ENCODE measurements at regions not wholly inside any gene's neighbourhood (a gene's known extent, or its start where the extent isn't known, plus 50 kb on each side); places are given as distances from the start of the nearest gene placed in this dataset.
"Not testable (repeated sequence)": the region's sequence is repeated elsewhere in the genome, so short reads cannot be mapped to it uniquely, and the experiment has no call there.

DNA sequence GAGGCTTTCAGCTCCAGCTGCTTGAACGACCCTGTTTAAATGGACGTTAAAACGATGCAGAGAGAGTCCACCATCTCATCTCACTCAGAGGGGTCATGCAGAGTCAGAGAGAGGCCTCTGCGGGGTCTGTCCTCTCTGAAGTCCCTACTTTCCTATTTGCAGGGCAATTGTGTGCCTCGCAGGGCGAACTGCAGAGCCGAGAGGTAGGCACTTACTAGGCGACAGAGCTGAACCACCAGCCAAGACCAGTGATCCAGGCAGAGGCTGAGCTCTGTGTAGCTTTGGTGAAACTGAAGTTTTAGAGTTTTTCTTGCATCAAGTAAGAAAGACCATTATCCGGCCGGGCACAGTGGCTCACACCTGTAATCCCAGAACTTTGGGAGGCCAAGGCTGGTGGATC lies 64.1 kb upstream of the CUX1 start:
- no peaks in the 10 kb centered on the region for H3K79me2 ChIP-seq (ENCODE audit: insufficient read depth, low read length)
- peaks cover 14% of the 10 kb centered on the region for H3K4me1 ChIP-seq (ENCODE audit: insufficient read depth, low read length, severe bottlenecking)
- H3K9me3 ChIP-seq (ENCODE audit: low read length), result no peaks in the 10 kb centered on the region
- H3K4me2 ChIP-seq (ENCODE audit: low read length), result no peak overlapping the region
- H4K20me1 ChIP-seq (ENCODE audit: insufficient read depth, low read length), result no peaks in the 10 kb centered on the region
- no peak overlapping the region for H2AFZ ChIP-seq (ENCODE audit: low read length)
- no peaks in the 10 kb centered on the region for H3K27me3 ChIP-seq (ENCODE audit: insufficient read depth, low read length)
- H3K4me3 ChIP-seq (ENCODE audit: low read depth, low read length, poor library complexity, severe bottlenecking), result no peak overlapping the region
- no peak overlapping the region for H3K27ac ChIP-seq (ENCODE audit: low read depth, low read length, poor library complexity, severe bottlenecking)
- TF ChIP-seq, protein P1, sequence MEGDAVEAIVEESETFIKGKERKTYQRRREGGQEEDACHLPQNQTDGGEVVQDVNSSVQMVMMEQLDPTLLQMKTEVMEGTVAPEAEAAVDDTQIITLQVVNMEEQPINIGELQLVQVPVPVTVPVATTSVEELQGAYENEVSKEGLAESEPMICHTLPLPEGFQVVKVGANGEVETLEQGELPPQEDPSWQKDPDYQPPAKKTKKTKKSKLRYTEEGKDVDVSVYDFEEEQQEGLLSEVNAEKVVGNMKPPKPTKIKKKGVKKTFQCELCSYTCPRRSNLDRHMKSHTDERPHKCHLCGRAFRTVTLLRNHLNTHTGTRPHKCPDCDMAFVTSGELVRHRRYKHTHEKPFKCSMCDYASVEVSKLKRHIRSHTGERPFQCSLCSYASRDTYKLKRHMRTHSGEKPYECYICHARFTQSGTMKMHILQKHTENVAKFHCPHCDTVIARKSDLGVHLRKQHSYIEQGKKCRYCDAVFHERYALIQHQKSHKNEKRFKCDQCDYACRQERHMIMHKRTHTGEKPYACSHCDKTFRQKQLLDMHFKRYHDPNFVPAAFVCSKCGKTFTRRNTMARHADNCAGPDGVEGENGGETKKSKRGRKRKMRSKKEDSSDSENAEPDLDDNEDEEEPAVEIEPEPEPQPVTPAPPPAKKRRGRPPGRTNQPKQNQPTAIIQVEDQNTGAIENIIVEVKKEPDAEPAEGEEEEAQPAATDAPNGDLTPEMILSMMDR (IDR thresholded peaks at IDR 0.05; ENCODE audit: low read length), result no peak
- TF ChIP-seq EZH2 (IDR thresholded peaks at IDR 0.05; ENCODE audit: borderline replicate concordance, low read length), result no peak
- no peaks in the 10 kb centered on the region for H3K36me3 ChIP-seq (ENCODE audit: insufficient read depth, low read length)
- no peaks in the 10 kb centered on the region for H3F3A ChIP-seq (ENCODE audit: insufficient read depth, low read length)
- no peaks in the 10 kb centered on the region for H3K9me2 ChIP-seq (ENCODE audit: low read depth, low read length)
- H3K9ac ChIP-seq (ENCODE audit: low read length), result no peak overlapping the region

DNA sequence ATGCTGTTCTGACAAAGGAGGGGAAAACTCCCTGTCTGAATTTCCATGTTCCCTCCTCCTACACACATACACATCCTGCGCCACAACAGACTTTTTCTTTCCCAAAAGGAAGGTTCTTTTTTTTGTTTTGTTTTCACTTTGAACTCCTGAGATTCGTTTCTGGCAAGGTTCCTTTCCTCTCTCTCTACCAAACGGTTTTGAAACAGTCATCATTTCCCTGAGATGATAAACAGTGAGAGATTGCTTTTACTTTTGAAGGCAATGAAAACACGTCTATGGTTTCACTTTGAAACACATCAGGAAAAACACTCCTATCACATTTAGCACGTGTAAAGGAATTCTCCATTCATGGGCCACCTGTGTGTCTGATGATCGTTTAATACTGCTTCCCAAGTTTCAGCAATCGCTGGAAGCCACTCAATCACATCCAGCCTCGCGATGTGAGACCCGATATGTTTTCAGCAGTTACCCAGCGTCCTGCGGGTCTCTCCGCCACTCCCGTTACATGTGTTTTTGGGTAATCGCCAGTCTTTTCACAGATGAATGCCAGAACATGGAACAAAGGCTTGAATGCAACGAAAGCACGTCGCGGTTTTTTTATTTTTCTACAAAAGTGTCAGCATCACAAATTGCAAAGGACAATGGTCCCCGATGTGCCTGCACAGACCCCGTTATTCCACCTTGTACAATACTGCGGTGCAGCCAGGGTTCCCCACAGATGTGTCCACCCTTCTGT lies 62.8 kb upstream of the CUX1 start:
- no peak overlapping the region for H3K27ac ChIP-seq (ENCODE audit: low read depth, low read length, poor library complexity, severe bottlenecking)
- H4K20me1 ChIP-seq (ENCODE audit: insufficient read depth, low read length), result no peaks in the 10 kb centered on the region
- H3K9me2 ChIP-seq (ENCODE audit: low read depth, low read length), result no peaks in the 10 kb centered on the region
- H3K4me1 ChIP-seq (ENCODE audit: insufficient read depth, low read length, severe bottlenecking), result peaks cover 14% of the 10 kb centered on the region
- peak overlapping the region; percentile 51 for H3K9ac ChIP-seq (ENCODE audit: low read length)
- H3K4me2 ChIP-seq (ENCODE audit: low read length), result peak overlapping the region; percentile 69
- H3K4me3 ChIP-seq (ENCODE audit: low read depth, low read length, poor library complexity, severe bottlenecking), result peak overlapping the region; percentile 56
- H3F3A ChIP-seq (ENCODE audit: insufficient read depth, low read length), result no peaks in the 10 kb centered on the region
- no peaks in the 10 kb centered on the region for H3K27me3 ChIP-seq (ENCODE audit: insufficient read depth, low read length)
- H2AFZ ChIP-seq (ENCODE audit: low read length), result peak overlapping the region; percentile 50
- TF ChIP-seq EZH2 (IDR thresholded peaks at IDR 0.05; ENCODE audit: borderline replicate concordance, low read length), result no peak
- TF ChIP-seq, protein P1 (IDR thresholded peaks at IDR 0.05; ENCODE audit: low read length), result no peak
- H3K9me3 ChIP-seq (ENCODE audit: low read length), result no peaks in the 10 kb centered on the region
- no peaks in the 10 kb centered on the region for H3K79me2 ChIP-seq (ENCODE audit: insufficient read depth, low read length)
- H3K36me3 ChIP-seq (ENCODE audit: insufficient read depth, low read length), result no peaks in the 10 kb centered on the region; the same call in 1 of the 2 replicates

DNA sequence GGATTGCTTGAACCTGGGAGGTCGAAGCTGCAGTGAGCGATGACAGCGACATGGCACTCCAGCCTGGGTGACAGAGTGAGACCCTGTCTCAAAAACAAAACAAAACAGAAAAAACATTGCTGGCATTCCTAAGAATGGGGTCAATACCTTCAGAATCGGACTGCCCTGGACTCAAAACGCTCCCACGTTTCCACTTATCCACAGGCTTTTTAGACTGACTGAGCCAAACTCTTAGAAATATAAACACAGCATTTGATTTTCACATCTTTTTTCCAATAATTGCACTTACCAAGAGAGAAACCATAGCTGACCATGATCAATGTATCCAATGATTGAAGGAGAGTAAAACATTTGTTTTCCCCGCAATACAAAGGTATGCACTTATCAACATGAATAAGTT lies 59.5 kb upstream of the CUX1 start:
- H2AFZ ChIP-seq (ENCODE audit: low read length), result no peak overlapping the region
- H4K20me1 ChIP-seq (ENCODE audit: insufficient read depth, low read length), result no peaks in the 10 kb centered on the region
- H3F3A ChIP-seq (ENCODE audit: insufficient read depth, low read length), result no peaks in the 10 kb centered on the region
- H3K36me3 ChIP-seq (ENCODE audit: insufficient read depth, low read length), result no peaks in the 10 kb centered on the region; the same call in 1 of the 2 replicates
- no peaks in the 10 kb centered on the region for H3K9me2 ChIP-seq (ENCODE audit: low read depth, low read length)
- H3K9me3 ChIP-seq (ENCODE audit: low read length), result no peaks in the 10 kb centered on the region
- no peak overlapping the region for H3K4me3 ChIP-seq (ENCODE audit: low read depth, low read length, poor library complexity, severe bottlenecking)
- H3K79me2 ChIP-seq (ENCODE audit: insufficient read depth, low read length), result no peaks in the 10 kb centered on the region
- H3K4me2 ChIP-seq (ENCODE audit: low read length), result no peak overlapping the region
- H3K27ac ChIP-seq (ENCODE audit: low read depth, low read length, poor library complexity, severe bottlenecking), result no peak overlapping the region
- no peaks in the 10 kb centered on the region for H3K27me3 ChIP-seq (ENCODE audit: insufficient read depth, low read length)
- no peak overlapping the region for H3K9ac ChIP-seq (ENCODE audit: low read length)
- H3K4me1 ChIP-seq (ENCODE audit: insufficient read depth, low read length, severe bottlenecking), result peaks cover 14% of the 10 kb centered on the region
- TF ChIP-seq EZH2 (IDR thresholded peaks at IDR 0.05; ENCODE audit: borderline replicate concordance, low read length), result no peak
- TF ChIP-seq, protein P1 (IDR thresholded peaks at IDR 0.05; ENCODE audit: low read length), result no peak

DNA sequence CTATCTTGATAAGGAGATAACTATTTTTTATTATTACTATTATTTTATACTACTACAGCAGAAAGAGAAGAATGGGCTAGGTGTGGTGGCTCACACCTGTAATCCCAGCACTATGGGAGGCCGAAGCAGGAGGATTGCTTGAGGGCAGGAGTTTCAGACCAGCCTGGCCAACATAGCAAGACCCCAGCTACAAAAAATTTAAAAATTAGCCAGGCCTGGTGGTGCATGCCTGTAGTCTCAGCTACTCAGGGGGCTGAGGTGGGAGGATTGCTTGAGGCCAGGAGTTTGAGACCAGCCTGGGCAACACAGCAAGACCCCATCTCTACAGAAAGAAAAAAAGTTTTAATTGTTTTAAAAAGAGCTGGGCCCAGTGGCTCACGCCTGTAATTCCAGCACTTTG lies 58.9 kb upstream of the CUX1 start:
- H3K36me3 ChIP-seq (ENCODE audit: insufficient read depth, low read length); H2AFZ ChIP-seq (ENCODE audit: low read length); H3K9me3 ChIP-seq (ENCODE audit: low read length); H3K9me2 ChIP-seq (ENCODE audit: low read depth, low read length); H3K4me2 ChIP-seq (ENCODE audit: low read length); H3K27ac ChIP-seq (ENCODE audit: low read depth, low read length, poor library complexity, severe bottlenecking); H3K79me2 ChIP-seq (ENCODE audit: insufficient read depth, low read length); H3K27me3 ChIP-seq (ENCODE audit: insufficient read depth, low read length); H3K9ac ChIP-seq (ENCODE audit: low read length); H4K20me1 ChIP-seq (ENCODE audit: insufficient read depth, low read length); H3K4me3 ChIP-seq (ENCODE audit: low read depth, low read length, poor library complexity, severe bottlenecking); H3F3A ChIP-seq (ENCODE audit: insufficient read depth, low read length): not testable (repeated sequence)
- H3K4me1 ChIP-seq (ENCODE audit: insufficient read depth, low read length, severe bottlenecking), result peaks cover 14% of the 10 kb centered on the region

Data from OCI-LY1 (cell line).